GM18873 (cell line): ENCODE measurements at regions not wholly inside any gene's neighbourhood (a gene's known extent, or its start where the extent isn't known, plus 50 kb on each side); places are given as distances from the start of the nearest gene placed in this dataset.

Source experiments
- ATAC-seq: cut with Tn5 transposase; IDR thresholded peaks from one replicate; pipeline ENCODE4 v1.9.1; 2021; ENCODE audit warnings: mild to moderate bottlenecking, moderate library complexity, moderate number of reproducible peaks; ENCODE audit not compliant: unreplicated experiment, low FRiP score

- no peak for ATAC-seq
These were observed 205.9 kb downstream of the IKZF2 start for GRCh38 chr2:212945526-212945925.

- ATAC-seq, result no peak
These were observed 208.1 kb downstream of the IKZF2 start for GRCh38 chr2:212943351-212943750.

- no peak for ATAC-seq
These were observed 210.1 kb downstream of the IKZF2 start for GRCh38 chr2:212941361-212941760.

GRCh38 chr2:212940816-212941215 lies 210.6 kb downstream of the IKZF2 start:
- ATAC-seq, result no peak

- no peak for ATAC-seq
These were observed 211.5 kb downstream of the IKZF2 start for GRCh38 chr2:212939777-212940531.

GRCh38 chr2:212938144-212938793 lies 213.1 kb downstream of the IKZF2 start:
- no peak for ATAC-seq

- no peak for ATAC-seq
These were observed 214.8 kb downstream of the IKZF2 start for GRCh38 chr2:212936572-212936971.

GRCh38 chr2:212935752-212936151 lies 215.7 kb downstream of the IKZF2 start:
- no peak for ATAC-seq

GRCh38 chr2:212931271-212931670 lies 220.1 kb downstream of the IKZF2 start:
- ATAC-seq, result no peak

GRCh38 chr2:212930556-212931260 lies 220.7 kb downstream of the IKZF2 start:
- no peak for ATAC-seq

GRCh38 chr2:212929971-212930370 lies 221.4 kb downstream of the IKZF2 start:
- no peak for ATAC-seq

GRCh38 chr2:212929116-212929515 lies 222.3 kb downstream of the IKZF2 start:
- ATAC-seq, result no peak

- no peak for ATAC-seq
These were observed 222.7 kb downstream of the IKZF2 start for GRCh38 chr2:212928681-212929080.

GRCh38 chr2:212926940-212927339 lies 224.5 kb downstream of the IKZF2 start:
- no peak for ATAC-seq

- ATAC-seq, result no peak
These were observed 228.0 kb downstream of the IKZF2 start for GRCh38 chr2:212923393-212923792.

GRCh38 chr2:212922701-212923100 lies 228.7 kb downstream of the IKZF2 start:
- ATAC-seq, result no peak

GRCh38 chr2:212921711-212922110 lies 229.7 kb downstream of the IKZF2 start:
- no peak for ATAC-seq

- ATAC-seq, result no peak
These were observed 230.4 kb downstream of the IKZF2 start for GRCh38 chr2:212921061-212921460.

GRCh38 chr2:212919238-212919637 lies 232.2 kb downstream of the IKZF2 start:
- no peak for ATAC-seq

GRCh38 chr2:212918336-212918735 lies 233.1 kb downstream of the IKZF2 start:
- no peak for ATAC-seq

GRCh38 chr2:212915121-212915782 lies 236.2 kb downstream of the IKZF2 start:
- no peak for ATAC-seq
